Coronary artery (tissue), 2 donors: ENCODE measurements at regions not wholly inside any gene's neighbourhood (a gene's known extent, or its start where the extent isn't known, plus 50 kb on each side); places are given as distances from the start of the nearest gene placed in this dataset.

ENCODE experiments used
- DNase-seq: peaks from one replicate; pipeline ENCODE4 v3.0.0-alpha.2; 2017; ENCODE audit warnings: low spot score
- H3K27ac ChIP-seq, 2 donors: fragments of 200-600 bp; sonication (generic); one replicate each; pipeline ENCODE4 v1.5.1; 2016 to 2019
- H3K4me3 ChIP-seq: fragments of 200-600 bp; sonication (generic); 2 replicates; pipeline ENCODE4 v1.5.1; 2016; ENCODE audit warnings: mild to moderate bottlenecking, moderate library complexity
- TF ChIP-seq, protein P1 (sequence below): fragments of 200-600 bp; sonication (generic); IDR thresholded peaks from one replicate; pipeline ENCODE4 v1.5.1; 2019; ENCODE audit warnings: antibody characterized with exemption

DNA sequence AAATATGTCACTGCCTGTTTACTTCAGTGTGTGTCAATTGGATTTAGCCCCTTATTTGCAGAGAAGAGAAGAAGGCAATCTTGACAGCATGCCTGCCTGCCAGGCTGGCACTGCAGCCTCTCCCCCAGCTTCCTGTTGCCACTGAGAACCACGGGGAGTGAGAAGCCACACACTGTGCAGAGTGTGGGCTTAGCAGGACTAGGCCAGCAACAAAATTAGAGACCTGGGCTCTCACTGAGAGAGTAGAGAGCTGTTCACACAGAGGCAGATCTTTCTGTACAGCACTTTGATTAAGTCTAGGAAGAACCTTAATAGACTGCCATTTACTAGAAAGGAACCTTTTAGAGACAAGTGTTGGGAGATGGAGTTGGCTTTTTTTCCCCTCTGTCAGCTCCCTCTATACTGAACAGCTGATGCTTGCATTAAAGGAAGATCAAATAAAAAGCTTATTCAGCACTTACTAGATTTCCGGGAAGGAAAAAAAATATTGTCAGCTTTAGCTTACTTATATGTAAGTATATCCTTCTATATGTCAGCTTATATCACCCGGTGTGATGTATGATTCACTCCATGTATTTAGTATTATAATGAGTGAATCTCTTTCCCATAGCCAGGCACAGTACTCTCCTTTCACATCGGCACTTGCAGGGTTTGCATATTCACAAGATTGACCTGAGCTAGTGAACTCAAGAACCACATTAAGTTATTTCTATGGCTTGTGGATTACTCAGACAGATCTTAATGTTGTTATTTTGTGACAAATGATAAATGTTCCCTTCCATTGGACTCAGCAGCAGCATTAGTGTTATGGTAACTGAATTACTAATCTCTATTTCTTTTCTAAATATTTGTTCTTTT, 851.0 kb upstream of the EPHA7 start:
- DNase-seq: no peak
- TF ChIP-seq, protein P1, sequence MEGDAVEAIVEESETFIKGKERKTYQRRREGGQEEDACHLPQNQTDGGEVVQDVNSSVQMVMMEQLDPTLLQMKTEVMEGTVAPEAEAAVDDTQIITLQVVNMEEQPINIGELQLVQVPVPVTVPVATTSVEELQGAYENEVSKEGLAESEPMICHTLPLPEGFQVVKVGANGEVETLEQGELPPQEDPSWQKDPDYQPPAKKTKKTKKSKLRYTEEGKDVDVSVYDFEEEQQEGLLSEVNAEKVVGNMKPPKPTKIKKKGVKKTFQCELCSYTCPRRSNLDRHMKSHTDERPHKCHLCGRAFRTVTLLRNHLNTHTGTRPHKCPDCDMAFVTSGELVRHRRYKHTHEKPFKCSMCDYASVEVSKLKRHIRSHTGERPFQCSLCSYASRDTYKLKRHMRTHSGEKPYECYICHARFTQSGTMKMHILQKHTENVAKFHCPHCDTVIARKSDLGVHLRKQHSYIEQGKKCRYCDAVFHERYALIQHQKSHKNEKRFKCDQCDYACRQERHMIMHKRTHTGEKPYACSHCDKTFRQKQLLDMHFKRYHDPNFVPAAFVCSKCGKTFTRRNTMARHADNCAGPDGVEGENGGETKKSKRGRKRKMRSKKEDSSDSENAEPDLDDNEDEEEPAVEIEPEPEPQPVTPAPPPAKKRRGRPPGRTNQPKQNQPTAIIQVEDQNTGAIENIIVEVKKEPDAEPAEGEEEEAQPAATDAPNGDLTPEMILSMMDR: no peak
- H3K4me3 ChIP-seq: no peak overlapping the region
- no peak overlapping the region for H3K27ac ChIP-seq

DNA sequence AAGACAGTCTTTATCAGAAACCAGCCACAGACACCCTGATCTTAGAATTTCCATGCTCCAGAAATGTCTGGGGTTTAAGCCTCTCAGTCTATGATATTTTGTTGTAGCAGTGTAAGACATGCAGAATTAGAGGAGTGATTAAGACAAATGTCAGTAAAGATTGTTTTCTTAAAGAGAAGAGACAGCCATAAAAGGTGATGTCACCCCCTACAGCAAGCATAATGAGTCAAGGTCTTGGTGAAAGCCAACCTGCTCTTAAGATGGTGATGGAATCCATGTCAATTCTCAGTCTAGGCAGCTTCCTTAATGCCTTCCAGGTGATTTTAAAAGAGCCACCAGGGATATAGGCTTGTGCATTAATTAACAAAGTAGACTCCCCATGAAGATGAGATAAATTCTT, 849.9 kb upstream of the EPHA7 start:
- no peak overlapping the region for H3K27ac ChIP-seq
- TF ChIP-seq, protein P1: no peak
- H3K4me3 ChIP-seq: no peak overlapping the region
- DNase-seq: no peak

DNA sequence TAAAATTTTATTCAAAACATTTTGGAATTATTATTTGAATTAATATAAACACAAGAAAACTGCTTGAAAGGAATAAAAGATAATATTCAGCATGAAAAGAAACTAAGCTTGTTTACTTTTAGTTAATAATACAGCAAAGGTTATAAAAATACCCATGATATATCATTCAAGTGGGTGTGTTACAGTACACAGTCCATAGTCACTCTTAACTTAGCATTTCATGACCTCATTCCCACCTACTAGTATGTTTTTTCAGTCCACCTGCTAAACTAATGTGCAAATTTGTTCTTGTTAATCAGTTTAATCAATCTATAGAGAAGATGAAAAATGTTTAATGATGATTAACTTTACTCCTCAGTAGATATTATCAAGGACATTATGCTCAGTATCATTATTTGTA, 841.4 kb upstream of the EPHA7 start:
- no peak overlapping the region for H3K27ac ChIP-seq
- DNase-seq: no peak
- TF ChIP-seq, protein P1: no peak
- H3K4me3 ChIP-seq: no peak overlapping the region

DNA sequence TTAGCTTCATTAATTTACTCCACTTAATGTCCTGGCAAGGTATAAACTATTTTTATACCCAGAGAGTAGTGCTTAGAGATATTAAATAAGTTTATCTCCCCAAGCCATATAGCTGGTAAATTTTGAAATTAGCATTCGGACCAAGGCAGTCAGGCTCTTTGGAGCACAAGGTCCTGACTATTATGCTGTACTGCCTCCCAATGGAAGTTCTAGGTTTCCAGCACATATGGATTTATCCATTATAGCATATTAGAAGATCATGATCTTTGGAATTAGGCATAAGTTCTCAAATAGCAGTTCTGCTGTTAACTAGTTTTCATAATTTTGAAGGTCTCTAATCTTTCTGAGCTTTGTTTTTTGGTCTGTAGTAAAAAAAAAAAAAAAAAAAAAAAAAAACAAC, 835.3 kb upstream of the EPHA7 start:
- TF ChIP-seq, protein P1: no peak
- H3K4me3 ChIP-seq: no peak overlapping the region
- DNase-seq: no peak
- H3K27ac ChIP-seq: no peak overlapping the region

DNA sequence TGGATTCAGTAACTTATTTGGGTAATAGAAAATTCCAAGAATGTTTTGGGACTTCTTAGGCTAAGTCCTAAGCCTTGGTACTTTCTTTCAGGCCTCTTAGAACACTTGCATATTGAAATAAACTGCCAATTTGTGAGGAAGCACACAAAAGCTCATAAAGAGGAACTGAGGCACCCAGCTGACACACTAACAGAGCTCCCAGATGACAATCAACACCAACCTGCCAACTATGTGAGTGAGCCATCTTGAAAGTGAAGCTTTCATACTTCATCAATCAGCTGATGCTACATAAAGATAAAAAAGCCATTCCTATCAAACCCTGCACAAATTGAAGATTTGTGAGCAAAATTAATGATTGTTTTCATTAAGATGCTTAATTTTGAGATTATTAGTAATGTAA, 832.5 kb upstream of the EPHA7 start:
- TF ChIP-seq, protein P1: no peak
- H3K27ac ChIP-seq: no peak overlapping the region
- H3K4me3 ChIP-seq: no peak overlapping the region
- no peak for DNase-seq

DNA sequence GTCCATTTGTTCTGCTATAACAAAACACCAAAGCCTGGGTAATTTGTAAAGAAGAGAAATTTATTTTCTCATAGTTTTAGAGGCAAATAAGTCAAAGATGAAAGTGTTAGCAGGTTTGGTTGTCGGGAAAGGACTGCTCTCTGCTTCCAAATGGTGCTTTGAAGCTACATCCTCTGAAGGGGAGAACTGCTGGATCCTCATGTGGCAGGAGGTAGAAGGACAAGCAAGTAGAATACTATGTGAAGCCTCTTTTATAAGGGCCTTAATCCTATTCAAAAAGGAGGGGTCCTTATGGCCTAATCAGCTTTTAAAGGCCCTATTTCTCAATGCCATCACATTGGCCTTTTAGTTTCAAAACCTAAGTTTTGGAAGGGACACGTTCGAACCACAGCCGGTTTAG, 826.0 kb upstream of the EPHA7 start:
- TF ChIP-seq, protein P1: no peak

DNA sequence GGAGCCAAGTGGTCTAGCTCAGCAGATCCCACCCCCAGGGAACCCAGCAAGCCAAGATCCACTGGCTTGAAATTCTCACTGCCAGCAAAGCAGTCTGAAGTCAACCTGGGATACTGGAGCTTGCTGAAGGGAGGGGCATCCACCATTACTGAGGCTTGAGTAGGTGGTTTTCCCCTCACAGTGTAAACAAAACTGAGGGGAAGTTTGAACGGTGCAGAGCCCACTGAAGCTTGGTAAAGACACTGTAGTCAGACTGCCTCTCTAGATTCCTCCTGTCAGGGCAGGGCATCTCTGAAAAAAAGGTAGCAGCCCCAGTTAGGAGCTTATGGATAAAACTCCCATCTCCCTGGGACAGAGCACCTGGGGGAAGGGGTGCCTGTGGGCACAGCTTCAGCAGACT, 819.5 kb upstream of the EPHA7 start:
- no peak for DNase-seq
- H3K4me3 ChIP-seq: no peak overlapping the region
- H3K27ac ChIP-seq: no peak overlapping the region
- TF ChIP-seq, protein P1: no peak

More for the DNA sequence above, 826.0 kb upstream of the EPHA7 start:
- Histone ChIP-seq H3K4me3 (no peak overlapping the region), H3K27ac (no peak overlapping the region)
- no peak for DNase-seq
